IPS-20b (cell line): ENCODE measurements at regions not wholly inside any gene's neighbourhood (a gene's known extent, or its start where the extent isn't known, plus 50 kb on each side); places are given as distances from the start of the nearest gene placed in this dataset.

Experiments
- H3K27ac ChIP-seq: one replicate; pipeline ENCODE4 v1.5.1; 2013; ENCODE audit warnings: low read length
- H3K27me3 ChIP-seq: 2 replicates; pipeline ENCODE4 v1.6.1; 2013; ENCODE audit warnings: mild to moderate bottlenecking, low read length, inconsistent platforms; ENCODE audit not compliant: insufficient read depth
- H3K36me3 ChIP-seq: 2 replicates; pipeline ENCODE4 v1.6.1; 2013; ENCODE audit warnings: low read depth, mild to moderate bottlenecking, inconsistent platforms, low read length, moderate library complexity; ENCODE audit not compliant: insufficient read depth
- H3K4me1 ChIP-seq: 2 replicates; pipeline ENCODE4 v1.6.1; 2013; ENCODE audit warnings: mild to moderate bottlenecking, control low read depth, inconsistent platforms, low read length, moderate library complexity; ENCODE audit not compliant: insufficient read depth
- H3K4me3 ChIP-seq: 2 replicates; pipeline ENCODE4 v1.5.1; 2013; ENCODE audit warnings: mild to moderate bottlenecking, low read length, inconsistent platforms
- H3K9ac ChIP-seq: 2 replicates; pipeline ENCODE4 v1.6.1; 2013; ENCODE audit warnings: low read depth, mild to moderate bottlenecking, inconsistent platforms, low read length, moderate library complexity
- H3K9me3 ChIP-seq: 2 replicates; pipeline ENCODE4 v1.6.1; 2013; ENCODE audit warnings: mild to moderate bottlenecking, low read depth, low read length, inconsistent platforms; ENCODE audit not compliant: insufficient read depth

DNA sequence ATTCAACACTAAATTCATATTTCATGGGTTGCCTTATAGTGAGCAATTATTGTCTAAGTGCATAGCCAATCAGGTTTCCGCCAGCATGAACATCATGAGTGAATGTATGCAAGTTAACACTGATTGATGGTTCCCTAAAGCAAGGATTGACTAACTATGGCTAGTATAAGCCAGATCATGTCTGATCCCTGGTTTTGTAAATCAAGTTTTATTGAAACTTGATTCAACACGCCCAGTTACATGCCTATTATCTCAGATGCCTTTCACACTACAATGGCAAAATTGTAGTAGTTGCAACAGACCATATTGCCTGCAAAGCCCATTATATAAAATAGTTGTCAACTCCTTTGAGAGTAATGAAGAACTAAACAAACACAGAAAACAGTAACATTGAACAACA lies 1127.4 kb downstream of the NCAM2 start:
- Histone ChIP-seq H3K9ac (no peak overlapping the region), H3K4me1 (no peaks in the 10 kb centered on the region; the same call in 1 of the 2 replicates), H3K9me3 (no peaks in the 10 kb centered on the region), H3K27me3 (no peaks in the 10 kb centered on the region), H3K4me3 (no peak overlapping the region), H3K36me3 (no peaks in the 10 kb centered on the region), H3K27ac (no peak overlapping the region)

DNA sequence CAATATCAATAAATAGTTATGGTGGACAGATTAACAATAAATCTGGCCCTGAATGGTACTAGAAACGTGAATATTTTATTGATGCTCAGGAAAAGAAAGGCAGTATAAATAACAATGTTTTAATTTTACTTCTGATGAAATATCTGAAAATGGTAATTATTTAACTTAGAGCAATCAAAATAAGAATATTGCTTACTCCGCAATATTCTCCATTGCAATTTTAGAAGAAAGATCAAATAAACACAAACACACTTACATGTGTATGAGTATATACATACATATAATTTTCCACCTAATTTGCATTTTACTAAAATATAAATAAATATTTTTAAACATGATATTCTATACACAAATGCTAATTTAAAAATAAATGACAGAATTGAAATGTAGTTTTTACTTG lies 1130.5 kb downstream of the NCAM2 start:
- Histone ChIP-seq H3K36me3 (no peaks in the 10 kb centered on the region), H3K27me3 (no peaks in the 10 kb centered on the region), H3K9me3 (no peaks in the 10 kb centered on the region), H3K9ac (no peak overlapping the region), H3K4me1 (no peaks in the 10 kb centered on the region; the same call in 1 of the 2 replicates), H3K27ac (no peak overlapping the region), H3K4me3 (no peak overlapping the region)

DNA sequence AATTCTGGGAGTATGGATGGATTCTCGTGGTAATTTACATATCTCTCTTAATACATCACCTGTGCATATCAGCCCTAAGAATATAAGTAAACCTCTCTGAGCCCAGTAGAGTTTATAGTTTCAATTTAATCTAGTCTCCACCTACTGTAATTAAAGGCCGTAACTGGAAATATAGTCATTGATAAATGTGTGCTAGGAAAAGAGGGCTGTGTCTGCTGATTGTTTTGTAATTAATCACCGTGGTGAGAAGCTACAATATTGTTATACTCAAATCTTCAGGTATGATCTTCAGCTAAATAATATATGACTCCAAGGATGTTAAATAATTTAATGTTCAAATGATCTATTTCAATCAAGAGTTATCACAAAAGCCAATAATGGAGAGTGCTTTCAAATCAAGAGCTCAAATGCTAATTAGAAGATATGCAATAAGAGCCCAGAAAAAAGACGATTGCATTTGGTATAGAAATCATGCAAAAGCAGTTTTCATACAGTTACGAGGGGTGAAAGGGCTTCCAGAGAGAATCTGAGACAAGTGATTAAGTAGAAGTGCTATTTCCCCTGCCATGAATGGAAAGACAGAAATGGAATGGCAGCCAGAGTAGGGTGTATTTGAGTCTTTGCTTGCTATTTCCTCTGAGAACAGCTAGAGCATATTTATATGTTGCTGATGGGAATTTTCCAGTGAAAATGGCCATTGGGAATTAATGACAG lies 1134.3 kb downstream of the NCAM2 start:
- no peak overlapping the region for H3K4me3 ChIP-seq
- H3K36me3 ChIP-seq = no peaks in the 10 kb centered on the region
- H3K9ac ChIP-seq = no peak overlapping the region
- no peaks in the 10 kb centered on the region for H3K4me1 ChIP-seq
- H3K27ac ChIP-seq = no peak overlapping the region
- no peaks in the 10 kb centered on the region for H3K9me3 ChIP-seq
- no peaks in the 10 kb centered on the region for H3K27me3 ChIP-seq

DNA sequence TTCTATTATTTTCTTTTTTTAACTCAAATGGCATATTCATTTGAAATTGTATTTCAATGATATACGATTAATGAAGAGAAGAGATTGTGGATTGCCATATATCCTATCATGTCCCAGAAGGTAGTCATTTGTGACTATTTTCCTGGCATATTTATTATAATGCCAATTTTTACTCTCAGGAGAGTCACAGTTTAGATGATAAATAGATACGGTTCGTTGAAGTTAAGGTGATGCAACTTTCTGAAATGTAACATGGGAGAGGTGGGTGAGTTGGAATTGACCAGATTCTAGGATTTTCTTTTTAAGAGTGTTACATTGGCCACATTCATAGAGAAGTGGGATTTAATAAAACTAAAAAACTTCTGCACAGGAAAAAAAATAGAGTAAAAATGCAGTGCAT lies 1138.5 kb downstream of the NCAM2 start:
- H3K36me3 ChIP-seq = no peaks in the 10 kb centered on the region
- H3K27ac ChIP-seq = no peak overlapping the region
- no peak overlapping the region for H3K4me3 ChIP-seq
- H3K27me3 ChIP-seq = no peaks in the 10 kb centered on the region
- H3K9me3 ChIP-seq = no peaks in the 10 kb centered on the region
- H3K4me1 ChIP-seq = no peaks in the 10 kb centered on the region
- no peak overlapping the region for H3K9ac ChIP-seq

DNA sequence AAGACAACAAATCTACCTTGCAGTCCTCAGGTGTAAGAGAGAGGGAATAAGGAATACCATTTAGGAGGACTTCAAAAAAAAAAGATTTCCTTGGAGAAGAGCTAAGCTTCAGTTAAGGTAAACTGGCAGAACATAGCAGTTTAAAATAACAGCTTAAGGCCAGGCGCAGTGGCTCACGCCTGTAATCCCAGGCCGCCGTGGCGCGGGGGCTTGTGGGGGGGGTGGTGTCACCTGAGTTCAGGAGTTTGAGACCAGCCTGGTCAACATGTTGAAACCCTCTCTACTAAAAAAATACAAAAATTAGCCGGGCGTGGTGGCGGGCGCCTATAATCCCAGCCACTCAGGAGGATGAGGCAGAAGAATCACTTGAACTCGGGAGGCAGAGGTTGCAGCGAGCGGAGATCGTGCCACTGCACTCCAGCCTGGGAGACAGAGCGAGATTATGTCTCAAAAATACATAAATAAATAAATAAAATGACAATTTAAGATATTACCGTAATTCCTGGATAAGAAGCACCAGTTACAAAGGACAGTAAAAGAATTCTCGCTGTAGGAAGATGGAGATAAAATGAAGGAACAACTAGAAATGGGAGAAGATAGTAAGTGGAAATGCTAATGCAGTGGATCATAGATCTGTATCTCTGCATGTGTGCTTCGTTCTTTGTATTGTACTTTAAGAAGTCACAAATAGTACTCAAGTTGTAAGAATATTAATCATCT lies 1140.2 kb downstream of the NCAM2 start:
- H3K9me3 ChIP-seq = no peaks in the 10 kb centered on the region
- no peaks in the 10 kb centered on the region for H3K27me3 ChIP-seq
- H3K27ac ChIP-seq = no peak overlapping the region
- H3K36me3 ChIP-seq = no peaks in the 10 kb centered on the region
- H3K9ac ChIP-seq = no peak overlapping the region
- H3K4me1 ChIP-seq = no peaks in the 10 kb centered on the region
- no peak overlapping the region for H3K4me3 ChIP-seq

DNA sequence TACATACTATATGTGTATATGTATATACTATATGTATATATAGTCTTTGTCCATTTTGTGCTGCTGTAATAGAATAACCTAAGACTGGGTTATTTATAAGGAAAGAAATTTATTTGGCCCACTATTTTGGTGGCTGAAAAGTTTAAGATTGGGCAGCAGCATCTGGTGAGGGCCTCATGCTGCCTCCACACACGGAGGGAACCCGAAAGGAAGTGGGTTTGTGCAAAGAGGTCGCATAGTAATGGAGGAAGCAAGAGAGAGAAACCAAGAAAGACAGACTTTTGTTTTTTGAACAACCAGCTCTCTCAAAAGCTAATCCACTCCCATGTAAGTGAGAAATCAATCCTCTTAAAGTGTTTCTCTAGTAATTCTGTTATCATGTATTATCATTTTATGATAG lies 1147.3 kb downstream of the NCAM2 start:
- no peaks in the 10 kb centered on the region for H3K27me3 ChIP-seq
- H3K4me1 ChIP-seq = no peaks in the 10 kb centered on the region
- H3K9me3 ChIP-seq = peaks cover 14% of the 10 kb centered on the region; the same call in 1 of the 2 replicates
- no peak overlapping the region for H3K4me3 ChIP-seq
- no peaks in the 10 kb centered on the region; the same call in 1 of the 2 replicates for H3K36me3 ChIP-seq
- H3K9ac ChIP-seq = no peak overlapping the region
- no peak overlapping the region for H3K27ac ChIP-seq

DNA sequence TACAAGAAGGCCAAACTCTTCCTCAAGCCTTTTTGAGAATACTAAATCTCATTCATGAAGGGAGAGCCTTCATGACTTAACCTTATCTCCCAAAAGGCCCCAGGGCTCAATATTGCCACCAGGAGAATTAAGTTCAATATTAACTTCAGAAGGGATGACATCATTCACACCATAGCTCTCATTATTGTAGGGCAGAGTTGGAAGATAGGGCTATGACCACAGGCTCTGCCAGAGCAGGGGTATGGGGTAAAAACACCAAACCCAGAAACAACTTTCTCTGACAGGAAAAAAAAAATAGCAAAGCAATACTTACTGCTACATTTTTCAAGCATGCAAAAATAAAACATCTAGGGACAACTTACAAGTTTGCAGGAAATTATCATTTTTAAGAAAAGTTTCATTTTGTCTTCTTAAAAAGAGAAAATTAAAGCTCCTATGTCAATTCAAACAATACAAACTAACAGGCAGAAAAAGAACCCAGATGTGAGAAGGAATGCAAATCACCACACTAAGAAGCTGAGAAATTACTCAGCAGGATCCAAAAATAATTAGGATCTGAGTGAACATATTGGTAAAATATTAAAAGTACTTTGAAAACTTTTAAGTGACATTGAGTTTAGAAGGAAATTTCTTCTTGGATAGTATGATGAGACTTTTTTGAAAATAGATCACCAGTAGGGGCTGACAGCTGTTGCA lies 1156.5 kb downstream of the NCAM2 start:
- no peak overlapping the region for H3K9ac ChIP-seq
- no peaks in the 10 kb centered on the region for H3K9me3 ChIP-seq
- H3K4me1 ChIP-seq = no peaks in the 10 kb centered on the region
- H3K4me3 ChIP-seq = no peak overlapping the region
- H3K36me3 ChIP-seq = no peaks in the 10 kb centered on the region
- H3K27me3 ChIP-seq = no peaks in the 10 kb centered on the region
- no peak overlapping the region for H3K27ac ChIP-seq

DNA sequence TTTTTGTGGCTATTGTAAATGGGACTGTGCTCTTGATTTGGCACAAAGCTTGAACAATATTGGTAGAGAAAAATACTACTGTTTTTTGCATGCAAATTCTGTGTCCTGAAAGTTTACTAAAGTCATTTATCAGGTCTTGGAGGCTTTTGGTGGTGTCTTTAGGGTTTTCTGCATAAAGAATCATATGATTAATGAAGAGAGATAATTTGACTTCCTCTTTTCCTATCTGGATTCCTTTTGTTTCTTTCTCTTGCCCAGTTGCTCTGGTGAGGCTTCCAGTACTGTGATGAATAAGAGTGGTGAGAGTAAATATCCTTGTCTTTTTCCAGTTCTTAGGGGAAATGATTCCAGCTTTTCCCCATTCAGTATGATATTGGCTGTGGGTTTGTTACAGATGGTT lies 1166.7 kb downstream of the NCAM2 start:
- no peaks in the 10 kb centered on the region for H3K27me3 ChIP-seq
- H3K4me1 ChIP-seq = no peaks in the 10 kb centered on the region
- no peaks in the 10 kb centered on the region for H3K9me3 ChIP-seq
- H3K36me3 ChIP-seq = no peaks in the 10 kb centered on the region
- no peak overlapping the region for H3K9ac ChIP-seq
- H3K4me3 ChIP-seq = no peak overlapping the region
- H3K27ac ChIP-seq = no peak overlapping the region

DNA sequence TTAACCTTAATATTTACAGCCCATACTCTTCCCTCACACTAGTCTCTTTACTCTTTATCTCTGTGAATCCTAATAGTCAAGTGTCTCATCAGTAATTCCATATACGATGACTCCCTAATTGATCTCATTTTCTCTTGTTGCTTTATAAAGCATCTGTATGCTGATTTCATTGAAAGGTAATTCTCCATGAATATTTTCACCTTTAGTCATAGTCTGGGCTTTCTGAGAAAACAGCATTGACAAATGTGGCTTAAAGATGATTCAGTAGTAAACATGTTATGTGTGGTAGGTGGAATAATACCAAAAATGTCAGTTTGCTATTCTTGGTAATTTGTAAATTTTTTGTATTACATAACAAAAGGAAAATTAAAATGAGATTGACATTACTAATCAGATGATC lies 1176.5 kb downstream of the NCAM2 start:
- no peaks in the 10 kb centered on the region for H3K9me3 ChIP-seq

DNA sequence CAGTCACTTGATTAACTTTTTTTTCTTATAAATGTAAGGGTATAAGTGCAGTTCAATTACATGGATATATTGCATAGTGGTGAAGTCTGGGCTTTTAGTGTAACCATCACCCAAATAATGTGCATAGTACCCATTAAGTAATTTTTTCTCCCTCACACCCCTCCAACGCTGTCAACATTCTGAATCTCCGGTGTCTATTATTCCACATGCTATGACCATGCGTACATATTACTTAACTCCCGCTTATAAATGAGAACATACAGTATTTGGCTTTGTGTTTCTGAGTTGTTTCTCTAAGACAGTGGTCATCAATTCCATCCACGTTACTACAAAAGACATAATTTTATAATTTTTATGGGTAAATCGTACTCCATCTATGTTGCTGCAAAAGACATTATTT lies 1191.1 kb downstream of the NCAM2 start:
- Histone ChIP-seq H3K4me3 (no peak overlapping the region), H3K36me3 (no peaks in the 10 kb centered on the region), H3K9ac (no peak overlapping the region)

More for the DNA sequence above, 1176.5 kb downstream of the NCAM2 start:
- no peak overlapping the region for H3K4me3 ChIP-seq
- no peaks in the 10 kb centered on the region for H3K27me3 ChIP-seq
- H3K36me3 ChIP-seq = no peaks in the 10 kb centered on the region
- no peak overlapping the region for H3K9ac ChIP-seq
- no peaks in the 10 kb centered on the region for H3K4me1 ChIP-seq
- no peak overlapping the region for H3K27ac ChIP-seq

DNA sequence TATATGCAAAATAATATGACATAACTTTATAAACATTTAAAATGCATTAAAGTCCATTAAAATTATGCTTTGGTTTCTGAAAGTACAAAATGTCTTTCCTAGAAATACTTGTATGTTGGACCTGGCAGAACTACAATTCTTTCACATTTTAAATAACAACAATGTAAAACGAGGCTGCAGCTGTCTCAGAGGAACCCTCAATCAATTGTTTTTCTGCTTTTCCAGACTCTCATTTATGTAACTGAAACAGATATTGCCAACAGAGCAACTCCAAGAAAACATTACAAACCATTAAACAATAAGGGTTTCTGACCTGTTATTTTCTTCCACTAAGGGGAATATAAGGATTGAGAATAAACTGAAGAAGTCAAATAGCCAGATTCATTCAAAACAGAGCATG lies 1193.4 kb downstream of the NCAM2 start:
- H3K4me1 ChIP-seq = no peaks in the 10 kb centered on the region
- no peak overlapping the region for H3K27ac ChIP-seq
- no peak overlapping the region for H3K4me3 ChIP-seq
- H3K9ac ChIP-seq = no peak overlapping the region
- H3K9me3 ChIP-seq = no peaks in the 10 kb centered on the region
- H3K36me3 ChIP-seq = no peaks in the 10 kb centered on the region
- no peaks in the 10 kb centered on the region for H3K27me3 ChIP-seq

More for the DNA sequence above, 1191.1 kb downstream of the NCAM2 start:
- H3K4me1 ChIP-seq = no peaks in the 10 kb centered on the region
- H3K9me3 ChIP-seq = no peaks in the 10 kb centered on the region
- H3K27ac ChIP-seq = no peak overlapping the region
- H3K27me3 ChIP-seq = no peaks in the 10 kb centered on the region

DNA sequence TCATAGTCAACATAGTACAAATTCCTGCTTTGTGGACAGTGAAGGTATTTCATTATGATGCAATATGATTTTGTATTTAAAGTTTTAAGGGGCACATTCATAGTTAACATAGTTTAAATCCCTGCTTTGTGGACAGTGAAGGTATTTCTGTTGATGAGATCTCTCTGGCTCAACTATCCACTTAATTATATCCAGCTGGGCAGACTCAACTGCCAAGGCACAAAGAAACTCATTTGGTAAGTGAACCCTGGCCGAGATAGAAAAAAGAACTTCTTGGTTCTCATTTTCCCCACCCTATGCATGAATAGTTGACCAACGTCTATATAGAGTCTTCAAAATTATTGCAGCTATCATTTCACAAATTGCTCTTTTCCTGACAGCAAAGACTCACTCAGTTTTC lies 1194.6 kb downstream of the NCAM2 start:
- no peak overlapping the region for H3K4me3 ChIP-seq
- no peak overlapping the region for H3K27ac ChIP-seq
- H3K9me3 ChIP-seq = no peaks in the 10 kb centered on the region
- H3K27me3 ChIP-seq = no peaks in the 10 kb centered on the region
- no peak overlapping the region for H3K9ac ChIP-seq
- H3K4me1 ChIP-seq = no peaks in the 10 kb centered on the region
- no peaks in the 10 kb centered on the region for H3K36me3 ChIP-seq
